ENCODE measurements at regions not wholly inside any gene's neighbourhood (a gene's known extent, or its start where the extent isn't known, plus 50 kb on each side); places are given as distances from the start of the nearest gene placed in this dataset.

GRCh38 chr10:128573281-128573845 is 447.1 kb upstream of the MKI67 start:
- TF ChIP-seq CTCF (IDR thresholded peaks at IDR 0.05) = no peak
- TF ChIP-seq POLR2AphosphoS5 (IDR thresholded peaks at IDR 0.05) = no peak

All from sigmoid colon (tissue), 4 donors.